H9 (cell line): ENCODE measurements at regions not wholly inside any gene's neighbourhood (a gene's known extent, or its start where the extent isn't known, plus 50 kb on each side); places are given as distances from the start of the nearest gene placed in this dataset.

Source experiments
- DNase-seq: peaks from one replicate; pipeline ENCODE4 v3.0.0-alpha.2; 2017
- H2AFZ ChIP-seq: one replicate; pipeline ENCODE4 v1.6.1; 2013; ENCODE audit warnings: mild to moderate bottlenecking, low read length, control low read depth, moderate library complexity
- H2AK5ac ChIP-seq: 2 replicates; pipeline ENCODE4 v1.6.1; 2013; ENCODE audit warnings: low read length, control low read depth, mixed read lengths; ENCODE audit not compliant: insufficient read length
- H2BK120ac ChIP-seq: one replicate; pipeline ENCODE4 v1.6.1; 2013; ENCODE audit warnings: low read depth, mild to moderate bottlenecking, low read length, control low read depth, inconsistent platforms; ENCODE audit not compliant: poor library complexity, severe bottlenecking
- H2BK12ac ChIP-seq: 2 replicates; pipeline ENCODE4 v1.6.1; 2013; ENCODE audit warnings: low read length, control low read depth, mixed read lengths, low read depth; ENCODE audit not compliant: insufficient read length
- H2BK15ac ChIP-seq: 2 replicates; pipeline ENCODE4 v1.6.1; 2013; ENCODE audit warnings: low read depth, low read length, control low read depth
- H2BK20ac ChIP-seq: one replicate; pipeline ENCODE4 v1.6.1; 2013; ENCODE audit warnings: low read depth, mild to moderate bottlenecking, low read length, control low read depth, inconsistent platforms; ENCODE audit not compliant: poor library complexity, severe bottlenecking
- H2BK5ac ChIP-seq: 2 replicates; pipeline ENCODE4 v1.6.1; 2013; ENCODE audit warnings: low read length, control low read depth, mixed read lengths; ENCODE audit not compliant: insufficient read length
- H3K14ac ChIP-seq: 2 replicates; pipeline ENCODE4 v1.6.1; 2013; ENCODE audit warnings: low read length, control low read depth; ENCODE audit not compliant: insufficient read depth
- H3K18ac ChIP-seq: 2 replicates; pipeline ENCODE4 v1.6.1; 2013; ENCODE audit warnings: low read depth, mild to moderate bottlenecking, mixed read lengths, low read length, control low read depth; ENCODE audit not compliant: insufficient read length
- H3K23ac ChIP-seq: 2 replicates; pipeline ENCODE4 v1.6.1; 2013; ENCODE audit warnings: low read length, control low read depth, mixed read lengths, low read depth; ENCODE audit not compliant: insufficient read length
- H3K23me2 ChIP-seq: 2 replicates; pipeline ENCODE4 v1.6.1; 2013; ENCODE audit warnings: low read depth, mild to moderate bottlenecking, mixed read lengths, low read length, control low read depth; ENCODE audit not compliant: insufficient read length, poor library complexity, severe bottlenecking
- H3K27ac ChIP-seq: 2 replicates; pipeline ENCODE4 v1.5.1; 2013; ENCODE audit warnings: low read length, control low read depth, mixed read lengths, low read depth; ENCODE audit not compliant: insufficient read length
- H3K27me3 ChIP-seq: 2 replicates; pipeline ENCODE4 v1.6.1; 2013; ENCODE audit warnings: low read length, control low read depth, inconsistent platforms; ENCODE audit not compliant: insufficient read depth
- H3K4ac ChIP-seq: 2 replicates; pipeline ENCODE4 v1.6.1; 2013; ENCODE audit warnings: low read depth, mild to moderate bottlenecking, control low read depth, inconsistent platforms, low read length, moderate library complexity
- H3K4me1 ChIP-seq: 2 replicates; pipeline ENCODE4 v1.6.1; 2013; ENCODE audit warnings: low read length, control low read depth, inconsistent platforms; ENCODE audit not compliant: insufficient read depth
- H3K4me2 ChIP-seq: 2 replicates; pipeline ENCODE4 v1.6.1; 2013; ENCODE audit warnings: low read length, control low read depth, mixed read lengths; ENCODE audit not compliant: insufficient read length, insufficient read depth
- H3K56ac ChIP-seq: 2 replicates; pipeline ENCODE4 v1.6.1; 2013; ENCODE audit warnings: low read depth, mild to moderate bottlenecking, mixed read lengths, low read length, control low read depth; ENCODE audit not compliant: insufficient read length
- H3K79me1 ChIP-seq: 2 replicates; pipeline ENCODE4 v1.6.1; 2013; ENCODE audit warnings: low read depth, mild to moderate bottlenecking, moderate library complexity, low read length, control low read depth, inconsistent platforms; ENCODE audit not compliant: insufficient read depth, poor library complexity, severe bottlenecking
- H3K79me2 ChIP-seq: 2 replicates; pipeline ENCODE4 v1.6.1; 2013; ENCODE audit warnings: low read length, control low read depth, inconsistent platforms; ENCODE audit not compliant: insufficient read depth
- H3K9ac ChIP-seq: 2 replicates; pipeline ENCODE4 v1.6.1; 2013; ENCODE audit warnings: low read length, control low read depth, mixed read lengths; ENCODE audit not compliant: insufficient read length; ENCODE audit errors: extremely low read depth
- H3K9me3 ChIP-seq: one replicate; pipeline ENCODE4 v1.6.1; 2013; ENCODE audit warnings: low read depth, low read length, inconsistent platforms; ENCODE audit not compliant: control insufficient read depth
- H3T11ph ChIP-seq: one replicate; pipeline ENCODE4 v1.6.1; 2013; ENCODE audit warnings: mild to moderate bottlenecking, low read length, control low read depth, inconsistent platforms
- H4K20me1 ChIP-seq: one replicate; pipeline ENCODE4 v1.6.1; 2013; ENCODE audit not compliant: control insufficient read depth, insufficient read length, insufficient read depth
- H4K5ac ChIP-seq: 2 replicates; pipeline ENCODE4 v1.6.1; 2013; ENCODE audit warnings: low read depth, mild to moderate bottlenecking, mixed read lengths, low read length, control low read depth; ENCODE audit not compliant: insufficient read length
- H4K8ac ChIP-seq: replicated peaks from 2 replicates; pipeline ENCODE4 v1.6.1; 2013; ENCODE audit warnings: low read length, control low read depth, mixed read lengths, low read depth; ENCODE audit not compliant: insufficient read length
- H4K91ac ChIP-seq: 2 replicates; pipeline ENCODE4 v1.6.1; 2013; ENCODE audit warnings: low read depth, mild to moderate bottlenecking, moderate library complexity, mixed read lengths, low read length, control low read depth; ENCODE audit not compliant: insufficient read length
- H3K27ac Mint-ChIP-seq, 3 experiments: 2 replicates in 2 of 3; 3 replicates in 1 of 3; pipeline ENCODE4 v1.8.0; 2020 to 2021; ENCODE audit warnings: mixed read lengths in 3 of 3, mild to moderate bottlenecking in 1 of 3, moderate library complexity in 1 of 3
- H3K27me3 Mint-ChIP-seq: 2 replicates; pipeline ENCODE4 v1.8.0; 2021; ENCODE audit warnings: low read depth, mild to moderate bottlenecking, moderate library complexity, mixed read lengths
- H3K36me3 Mint-ChIP-seq, 3 experiments: 2 replicates in 2 of 3; 3 replicates in 1 of 3; pipeline ENCODE4 v1.8.0; 2020 to 2021; ENCODE audit warnings: low read depth in 3 of 3, mixed read lengths in 3 of 3; ENCODE audit not compliant: insufficient read depth in 1 of 3
- H3K4me1 Mint-ChIP-seq, 2 experiments: 2 replicates each; pipeline ENCODE4 v1.8.0; 2020; ENCODE audit warnings: mixed read lengths in 2 of 2
- H3K4me3 Mint-ChIP-seq, 2 experiments: 2 replicates in 1 of 2; 3 replicates in 1 of 2; pipeline ENCODE4 v1.8.0; 2020 to 2021; ENCODE audit warnings: mild to moderate bottlenecking in 2 of 2, mixed read lengths in 2 of 2, moderate library complexity in 1 of 2
- H3K9me3 Mint-ChIP-seq, 2 experiments: 2 replicates in 1 of 2; 3 replicates in 1 of 2; pipeline ENCODE4 v1.8.0; 2020; ENCODE audit warnings: mild to moderate bottlenecking in 2 of 2, mixed read lengths in 2 of 2, moderate library complexity in 1 of 2
- WGBS: extraction: QIAGEN DNeasy Blood & Tissue Kit; methylation state at CpG from one replicate; pipeline ENCODE4 v1.1.7; 2013; ENCODE audit warnings: missing lambda C conversion rate, low lambda C conversion rate, mixed read lengths; ENCODE audit not compliant: insufficient read length; ENCODE audit errors: extremely low coverage; 5-methylcytosine and 5-hydroxymethylcytosine counted together
- TF ChIP-seq, protein P1 (sequence below): fragments of 200-600 bp; sonication (generic); conservative IDR thresholded peaks from 3 replicates; pipeline ENCODE4 v1.8.0; 2021; ENCODE audit warnings: antibody characterized with exemption, mild to moderate bottlenecking

DNA sequence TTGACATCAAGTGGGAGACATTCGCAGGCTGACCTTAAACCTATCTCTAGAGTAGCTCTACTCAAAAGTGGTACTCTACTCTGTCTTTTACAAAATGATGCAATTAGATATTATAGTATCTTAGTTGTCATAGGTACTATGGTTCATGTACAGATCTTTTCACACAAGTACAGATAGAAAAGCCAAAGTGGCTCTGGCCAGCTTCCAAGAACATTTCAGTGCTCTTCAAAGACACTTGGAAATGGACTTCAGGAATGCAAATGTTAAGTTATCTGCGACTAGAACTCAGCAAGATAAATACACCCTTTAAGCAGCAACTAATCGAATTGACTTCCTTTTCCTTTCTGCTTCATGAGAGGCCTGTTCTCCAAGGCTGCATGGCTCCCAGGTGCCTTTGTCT lies 718.7 kb upstream of the FAM98A start:
- no peak overlapping the region for H4K91ac ChIP-seq

More for the DNA sequence above, 718.7 kb upstream of the FAM98A start:
- Histone ChIP-seq H2BK5ac (no peak overlapping the region), H3K9me3 (no peaks in the 10 kb centered on the region), H2AK5ac (no peak overlapping the region), H2BK12ac (no peak overlapping the region), H3K4ac (no peak overlapping the region), H3K4me2 (no peak overlapping the region), H3K27me3 (no peaks in the 10 kb centered on the region), H3K27ac (no peak overlapping the region), H2AFZ (no peak overlapping the region), H3K23ac (no peak overlapping the region), H2BK15ac (no peak overlapping the region), H4K5ac (no peak overlapping the region), H3K23me2 (no peaks in the 10 kb centered on the region), H3K18ac (no peak overlapping the region), H3K79me2 (no peaks in the 10 kb centered on the region), H4K8ac (no peak overlapping the region), H4K20me1 (no peaks in the 10 kb centered on the region), H3K56ac (no peak overlapping the region), H3K4me1 (no peaks in the 10 kb centered on the region), H3K9ac (no peak overlapping the region), H3T11ph (no peak overlapping the region), H2BK120ac (no peak overlapping the region), H2BK20ac (no peak overlapping the region), H3K14ac (no peak overlapping the region), H3K79me1 (no peaks in the 10 kb centered on the region)
- WGBS: no CpG with 5 or more reads among the region's 3 CpGs
- Mint-ChIP-seq H3K4me1 (no peaks in the 10 kb centered on the region), H3K4me3 (no peak overlapping the region), H3K27ac (no peak overlapping the region; a peak in 1 of 7 replicates), H3K9me3 (no peaks in the 10 kb centered on the region), H3K36me3 (no peaks in the 10 kb centered on the region), H3K27me3 (no peaks in the 10 kb centered on the region)
- TF ChIP-seq, protein P1, sequence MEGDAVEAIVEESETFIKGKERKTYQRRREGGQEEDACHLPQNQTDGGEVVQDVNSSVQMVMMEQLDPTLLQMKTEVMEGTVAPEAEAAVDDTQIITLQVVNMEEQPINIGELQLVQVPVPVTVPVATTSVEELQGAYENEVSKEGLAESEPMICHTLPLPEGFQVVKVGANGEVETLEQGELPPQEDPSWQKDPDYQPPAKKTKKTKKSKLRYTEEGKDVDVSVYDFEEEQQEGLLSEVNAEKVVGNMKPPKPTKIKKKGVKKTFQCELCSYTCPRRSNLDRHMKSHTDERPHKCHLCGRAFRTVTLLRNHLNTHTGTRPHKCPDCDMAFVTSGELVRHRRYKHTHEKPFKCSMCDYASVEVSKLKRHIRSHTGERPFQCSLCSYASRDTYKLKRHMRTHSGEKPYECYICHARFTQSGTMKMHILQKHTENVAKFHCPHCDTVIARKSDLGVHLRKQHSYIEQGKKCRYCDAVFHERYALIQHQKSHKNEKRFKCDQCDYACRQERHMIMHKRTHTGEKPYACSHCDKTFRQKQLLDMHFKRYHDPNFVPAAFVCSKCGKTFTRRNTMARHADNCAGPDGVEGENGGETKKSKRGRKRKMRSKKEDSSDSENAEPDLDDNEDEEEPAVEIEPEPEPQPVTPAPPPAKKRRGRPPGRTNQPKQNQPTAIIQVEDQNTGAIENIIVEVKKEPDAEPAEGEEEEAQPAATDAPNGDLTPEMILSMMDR: no peak
- no peak for DNase-seq
